Fibroblast of lung (primary cell): ENCODE measurements at regions not wholly inside any gene's neighbourhood (a gene's known extent, or its start where the extent isn't known, plus 50 kb on each side); places are given as distances from the start of the nearest gene placed in this dataset.
A peak's percentile ranks its signal among the peaks of the same experiment; 100 is the strongest.

Source experiments
- DNase-seq, 2 donors: peaks; one replicate each; pipeline versions ENCODE4 v3.0.0 to v3.0.0-alpha.2; 2010; ENCODE audit warnings: low read depth in 2 of 2
- H2AFZ ChIP-seq: 2 replicates; pipeline ENCODE4 v1.5.1; 2012; ENCODE audit warnings: low read length, control low read depth, inconsistent platforms
- H3K27ac ChIP-seq: 2 replicates; pipeline ENCODE4 v1.5.1; 2011; ENCODE audit warnings: low read length, control low read depth; ENCODE audit not compliant: insufficient read depth
- H3K27me3 ChIP-seq: 2 replicates; pipeline ENCODE4 v1.5.1; 2011; ENCODE audit warnings: mild to moderate bottlenecking, low read length; ENCODE audit not compliant: control insufficient read depth, insufficient read depth
- H3K36me3 ChIP-seq: 2 replicates; pipeline ENCODE4 v1.5.1; 2011; ENCODE audit warnings: low read length; ENCODE audit not compliant: control insufficient read depth, insufficient read depth
- H3K4me1 ChIP-seq: 2 replicates; pipeline ENCODE4 v1.5.1; 2011; ENCODE audit warnings: low read length; ENCODE audit not compliant: control insufficient read depth, insufficient read depth; ENCODE audit errors: extremely low read depth
- H3K4me2 ChIP-seq: 2 replicates; pipeline ENCODE4 v1.5.1; 2011; ENCODE audit warnings: low read length, control low read depth; ENCODE audit not compliant: insufficient read depth; ENCODE audit errors: extremely low read depth
- H3K4me3 ChIP-seq, 4 experiments: fragments of 200-600 bp in 1 of 4; sonication (generic) in 1 of 4; replicated peaks in 1 of 4; 2 replicates each; pipeline ENCODE4 v1.5.1; 2011 to 2016; ENCODE audit warnings: low read length in 4 of 4, low read depth in 3 of 4, mild to moderate bottlenecking in 3 of 4, control low read depth in 2 of 4, inconsistent platforms in 1 of 4, mixed read lengths in 1 of 4; ENCODE audit not compliant: insufficient read depth in 1 of 4; ENCODE audit errors: control extremely low read depth in 1 of 4
- H3K79me2 ChIP-seq: 2 replicates; pipeline ENCODE4 v1.5.1; 2012; ENCODE audit warnings: mild to moderate bottlenecking, low read length, inconsistent platforms; ENCODE audit not compliant: control insufficient read depth, insufficient read depth
- H3K9ac ChIP-seq: 2 replicates; pipeline ENCODE4 v1.5.1; 2011; ENCODE audit warnings: mild to moderate bottlenecking, low read length, control low read depth; ENCODE audit not compliant: insufficient read depth
- H3K9me3 ChIP-seq: 2 replicates; pipeline ENCODE4 v1.5.1; 2012; ENCODE audit warnings: low read depth, low read length; ENCODE audit not compliant: control insufficient read depth, insufficient read depth
- H4K20me1 ChIP-seq: 2 replicates; pipeline ENCODE4 v1.5.1; 2011; ENCODE audit warnings: low read length; ENCODE audit not compliant: control insufficient read depth, insufficient read depth; ENCODE audit errors: extremely low read depth
- CTCF ChIP-seq, 2 donors: IDR thresholded peaks in 1 of 2; conservative IDR thresholded peaks in 1 of 2; 1 replicate in 1 of 2; 2 replicates in 1 of 2; pipeline ENCODE4 v1.5.1; 2011 to 2012; ENCODE audit warnings: low read length in 2 of 2, control low read depth in 1 of 2, inconsistent platforms in 1 of 2, low read depth in 1 of 2, mild to moderate bottlenecking in 1 of 2
- EZH2 ChIP-seq: IDR thresholded peaks from 2 replicates; pipeline ENCODE4 v1.5.1; 2012; ENCODE audit warnings: low read length, control low read depth, mild to moderate bottlenecking; ENCODE audit errors: missing control alignments

DNA sequence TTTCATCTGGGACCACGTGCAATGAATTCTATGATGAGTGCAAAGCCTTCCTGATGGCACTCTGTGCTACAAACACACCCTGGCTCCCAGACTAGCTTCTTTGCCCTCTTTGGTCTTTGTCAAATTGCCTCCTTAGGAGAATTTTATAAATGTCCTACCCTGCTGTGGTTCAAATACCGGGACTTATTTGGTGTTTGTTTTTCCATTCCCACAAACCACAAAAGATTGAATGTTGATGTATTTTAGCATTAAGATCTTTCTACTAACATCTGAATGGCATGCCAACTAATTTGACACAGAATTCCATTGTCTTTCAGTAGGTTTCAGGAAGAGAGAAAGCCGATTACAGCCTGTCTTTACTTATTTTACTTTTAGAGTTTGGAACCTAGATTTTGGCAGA lies 424.2 kb upstream of the SLC35B3 start:
- Histone ChIP-seq H3K4me3 (no peak overlapping the region), H3K4me2 (no peak overlapping the region), H4K20me1 (no peaks in the 10 kb centered on the region), H3K4me1 (no peaks in the 10 kb centered on the region), H3K27ac (no peak overlapping the region), H3K9me3 (no peaks in the 10 kb centered on the region), H2AFZ (no peak overlapping the region), H3K79me2 (no peaks in the 10 kb centered on the region), H3K9ac (no peak overlapping the region), H3K36me3 (no peaks in the 10 kb centered on the region), H3K27me3 (no peaks in the 10 kb centered on the region)
- TF ChIP-seq EZH2 (no peak), CTCF (conservative IDR thresholded peaks at IDR 0.05 in 1 of 2, IDR thresholded peaks at IDR 0.05 in 1 of 2; ENCODE audit: low read depth in 1 of 2, low read length in 2 of 2) (no peak)
- peak in 1 of 2 donors; percentile 0 for DNase-seq

- H3K9ac ChIP-seq, result no peak overlapping the region
- H3K36me3 ChIP-seq, result no peaks in the 10 kb centered on the region
- H3K27ac ChIP-seq, result no peak overlapping the region
- TF ChIP-seq CTCF (conservative IDR thresholded peaks at IDR 0.05 in 1 of 2, IDR thresholded peaks at IDR 0.05 in 1 of 2; ENCODE audit: low read depth in 1 of 2, low read length in 2 of 2) (no peak), EZH2 (no peak)
- H3K4me2 ChIP-seq, result no peak overlapping the region
- H2AFZ ChIP-seq, result no peak overlapping the region
- H3K4me3 ChIP-seq, result no peak overlapping the region
- DNase-seq, result no peak
- no peaks in the 10 kb centered on the region for H3K79me2 ChIP-seq
- H3K27me3 ChIP-seq, result no peaks in the 10 kb centered on the region
- H4K20me1 ChIP-seq, result no peaks in the 10 kb centered on the region
- no peaks in the 10 kb centered on the region for H3K9me3 ChIP-seq
- H3K4me1 ChIP-seq, result no peaks in the 10 kb centered on the region
These were observed 423.5 kb upstream of the SLC35B3 start for GRCh38 chr6:8858854-8859331.

DNA sequence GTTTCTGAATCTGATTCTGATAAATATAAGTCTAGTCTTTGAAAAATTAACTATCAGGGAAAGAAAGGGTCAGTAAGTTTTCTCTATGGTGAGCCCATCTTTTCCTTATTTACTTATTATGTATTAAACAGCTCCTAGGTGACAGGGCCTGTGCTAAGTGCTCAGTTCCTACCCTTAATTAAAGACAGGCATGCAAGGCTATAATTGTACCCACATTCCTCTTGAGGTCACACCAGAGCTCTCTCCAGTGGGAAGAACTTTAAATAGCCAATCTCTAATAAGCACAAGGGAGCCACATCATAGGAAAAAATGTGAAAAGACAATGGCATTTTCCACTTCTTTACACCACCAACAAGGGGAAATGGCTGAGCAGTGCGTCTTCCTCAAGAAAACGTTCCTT lies 421.8 kb upstream of the SLC35B3 start:
- Histone ChIP-seq H3K9me3 (no peaks in the 10 kb centered on the region), H3K79me2 (no peaks in the 10 kb centered on the region), H3K36me3 (no peaks in the 10 kb centered on the region), H3K9ac (no peak overlapping the region), H3K27me3 (no peaks in the 10 kb centered on the region), H3K4me3 (no peak overlapping the region), H4K20me1 (no peaks in the 10 kb centered on the region), H2AFZ (no peak overlapping the region), H3K4me1 (no peaks in the 10 kb centered on the region), H3K27ac (no peak overlapping the region), H3K4me2 (no peak overlapping the region)
- DNase-seq, result no peak
- TF ChIP-seq EZH2 (no peak), CTCF (conservative IDR thresholded peaks at IDR 0.05 in 1 of 2, IDR thresholded peaks at IDR 0.05 in 1 of 2; ENCODE audit: low read depth in 1 of 2, low read length in 2 of 2) (no peak)
